Right lobe of liver (tissue), 6 donors: ENCODE measurements at regions not wholly inside any gene's neighbourhood (a gene's known extent, or its start where the extent isn't known, plus 50 kb on each side); places are given as distances from the start of the nearest gene placed in this dataset.
"Not testable (repeated sequence)": the region's sequence is repeated elsewhere in the genome, so short reads cannot be mapped to it uniquely, and the experiment has no call there.

ENCODE experiments used
- ATAC-seq, 4 donors: fragments of 200-7000 bp; cut with Tn5 transposase; one replicate each; pipeline ENCODE4 v1.9.1; 2020; ENCODE audit warnings: mild to moderate bottlenecking in 4 of 4, moderate library complexity in 4 of 4
- DNase-seq, 3 donors: peaks; one replicate each; pipeline ENCODE4 v3.0.0-alpha.2; 2020
- H3K27ac ChIP-seq, 3 donors: fragments of 200-600 bp; one replicate each; pipeline ENCODE4 v1.8.0; 2022
- H3K27me3 ChIP-seq, 2 donors: fragments of 200-600 bp; one replicate each; pipeline ENCODE4 v1.8.0; 2022
- H3K36me3 ChIP-seq, 4 donors: fragments of 200-600 bp; sonication (generic) in 1 of 4; one replicate each; pipeline versions ENCODE4 v1.5.1 to v1.8.0; 2017 to 2022; ENCODE audit warnings: control low read depth in 1 of 4
- H3K4me1 ChIP-seq, 4 donors: fragments of 200-600 bp; sonication (generic) in 1 of 4; one replicate each; pipeline versions ENCODE4 v1.5.1 to v1.8.0; 2017 to 2022; ENCODE audit warnings: control low read depth in 1 of 4
- H3K4me3 ChIP-seq, 3 donors: fragments of 200-600 bp; one replicate each; pipeline ENCODE4 v1.8.0; 2022
- H3K9me3 ChIP-seq, 4 donors: fragments of 200-600 bp; sonication (generic) in 1 of 4; one replicate each; pipeline versions ENCODE4 v1.5.1 to v1.8.0; 2017 to 2022; ENCODE audit warnings: control low read depth in 1 of 4
- POLR2A ChIP-seq: fragments of 450-650 bp; IDR thresholded peaks from one replicate; pipeline ENCODE4 v1.6.1; 2017; ENCODE audit warnings: antibody characterized with exemption, mild to moderate bottlenecking
- WGBS: methylation state at CpG from one replicate; pipeline ENCODE4 v1.1.6; 2018; ENCODE audit warnings: low coverage, low lambda C conversion rate; ENCODE audit not compliant: insufficient coverage; ENCODE audit errors: missing lambda C conversion rate; 5-methylcytosine and 5-hydroxymethylcytosine counted together
- intact Hi-C, 2 donors: fragments of 100-400 bp; cut with DNase I; formaldehyde crosslinking; loops; one replicate each; pipeline versions ENCODE4 v1.11.2 to v1.14.1; 2022
- TF ChIP-seq, protein P1 (sequence below), 4 donors: fragments of 200-600 bp in 3 of 4; fragments of 450-650 bp in 1 of 4; IDR thresholded peaks; one replicate each; pipeline versions ENCODE4 v1.5.1 to v1.8.0; 2016 to 2022; ENCODE audit warnings: antibody characterized with exemption in 4 of 4, mild to moderate bottlenecking in 2 of 4
- donor health status: DM: no; HTN: yes; CAD: no.
- donor health status: DM: no; HTN: no; CAD: no.
- donor health status: DM: no; HTN: no; CAD: no.
- donor health status: DM: no; HTN: yes; CAD: no.
- donor health status: DM: no; HTN: yes; CAD: no.

DNA sequence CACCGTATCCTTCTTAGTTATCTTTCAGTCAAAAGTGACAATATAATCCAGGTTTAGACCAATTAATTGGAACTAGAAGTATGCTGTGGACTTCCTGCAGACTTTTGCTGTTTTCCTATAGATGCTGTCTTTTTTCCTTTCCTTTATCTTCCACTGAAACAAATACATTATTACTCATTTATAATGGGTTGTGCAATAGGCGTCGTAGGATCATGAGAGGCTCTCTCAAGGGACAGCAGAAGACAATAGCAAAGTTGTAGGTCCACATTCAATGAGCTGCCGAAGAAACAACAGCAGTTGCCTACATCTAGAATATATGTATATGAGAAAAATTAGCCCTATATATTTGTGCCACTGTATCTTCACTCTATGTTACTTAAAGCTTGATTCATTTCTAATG, 371.6 kb downstream of the AMY1C start:
- DNase-seq (no peak), ATAC-seq (no peak)
- Histone ChIP-seq H3K4me3 (no peak overlapping the region), H3K9me3 (no peaks in the 10 kb centered on the region), H3K36me3 (no peaks in the 10 kb centered on the region), H3K27ac (no peak overlapping the region), H3K4me1 (no peaks in the 10 kb centered on the region), H3K27me3 (no peaks in the 10 kb centered on the region)
- TF ChIP-seq POLR2A: no peak
- TF ChIP-seq, protein P1, sequence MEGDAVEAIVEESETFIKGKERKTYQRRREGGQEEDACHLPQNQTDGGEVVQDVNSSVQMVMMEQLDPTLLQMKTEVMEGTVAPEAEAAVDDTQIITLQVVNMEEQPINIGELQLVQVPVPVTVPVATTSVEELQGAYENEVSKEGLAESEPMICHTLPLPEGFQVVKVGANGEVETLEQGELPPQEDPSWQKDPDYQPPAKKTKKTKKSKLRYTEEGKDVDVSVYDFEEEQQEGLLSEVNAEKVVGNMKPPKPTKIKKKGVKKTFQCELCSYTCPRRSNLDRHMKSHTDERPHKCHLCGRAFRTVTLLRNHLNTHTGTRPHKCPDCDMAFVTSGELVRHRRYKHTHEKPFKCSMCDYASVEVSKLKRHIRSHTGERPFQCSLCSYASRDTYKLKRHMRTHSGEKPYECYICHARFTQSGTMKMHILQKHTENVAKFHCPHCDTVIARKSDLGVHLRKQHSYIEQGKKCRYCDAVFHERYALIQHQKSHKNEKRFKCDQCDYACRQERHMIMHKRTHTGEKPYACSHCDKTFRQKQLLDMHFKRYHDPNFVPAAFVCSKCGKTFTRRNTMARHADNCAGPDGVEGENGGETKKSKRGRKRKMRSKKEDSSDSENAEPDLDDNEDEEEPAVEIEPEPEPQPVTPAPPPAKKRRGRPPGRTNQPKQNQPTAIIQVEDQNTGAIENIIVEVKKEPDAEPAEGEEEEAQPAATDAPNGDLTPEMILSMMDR (IDR thresholded peaks at IDR 0.05): no peak
- intact Hi-C loops: no loop called here
- 46% methylated on average over 4 of the region's 4 CpGs for WGBS

DNA sequence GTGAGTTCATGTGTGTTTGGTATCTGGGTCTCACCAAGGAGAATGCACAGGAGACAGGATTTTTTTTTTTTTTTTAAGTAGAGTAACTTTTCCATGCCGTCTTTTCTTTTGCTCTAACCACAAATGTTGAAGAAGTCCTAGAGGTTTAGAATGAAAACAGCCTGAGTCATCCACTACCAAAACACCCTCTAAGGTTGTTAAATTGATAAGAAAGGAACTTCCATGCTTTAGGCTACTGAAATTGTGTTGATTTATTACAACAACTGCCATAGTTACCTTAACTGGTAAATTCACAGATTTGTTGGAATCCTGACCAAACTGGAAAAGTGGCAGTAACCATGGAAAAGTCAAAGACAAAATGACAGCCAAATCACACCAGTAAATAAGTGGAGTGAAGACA, 375.6 kb downstream of the AMY1C start:
- ATAC-seq: no peak
- Histone ChIP-seq H3K27ac (no peak overlapping the region), H3K9me3 (no peaks in the 10 kb centered on the region), H3K36me3 (no peaks in the 10 kb centered on the region), H3K27me3 (no peaks in the 10 kb centered on the region), H3K4me1 (no peaks in the 10 kb centered on the region), H3K4me3 (no peak overlapping the region)
- intact Hi-C loops: no loop called here
- TF ChIP-seq, protein P1 (IDR thresholded peaks at IDR 0.05): no peak
- no peak for TF ChIP-seq POLR2A
- 5% methylated on average over 1 of the region's 1 CpG for WGBS
- no peak for DNase-seq

DNA sequence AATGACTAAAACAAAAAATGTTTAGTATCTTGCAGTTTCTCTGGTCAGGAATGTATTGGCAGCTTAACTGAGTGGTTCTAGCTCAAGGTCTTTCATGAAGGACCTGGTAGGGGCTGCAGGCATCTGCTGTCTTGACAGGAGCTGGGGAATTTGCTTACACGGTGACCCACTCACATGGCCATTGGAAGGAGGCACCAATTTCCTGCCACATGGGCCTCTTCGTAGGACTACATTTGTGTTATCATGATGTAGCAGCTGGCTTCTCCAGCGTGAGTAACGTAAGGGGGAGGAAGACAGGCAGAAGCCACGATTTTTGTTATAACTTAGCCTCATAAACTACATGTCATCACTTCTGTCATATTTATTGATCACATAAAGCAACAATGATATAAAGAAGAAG, 376.3 kb downstream of the AMY1C start:
- Histone ChIP-seq H3K4me3 (no peak overlapping the region), H3K27me3 (no peaks in the 10 kb centered on the region), H3K4me1 (no peaks in the 10 kb centered on the region), H3K27ac (no peak overlapping the region), H3K9me3 (no peaks in the 10 kb centered on the region), H3K36me3 (no peaks in the 10 kb centered on the region)
- no peak for DNase-seq
- WGBS: 40% methylated on average over 5 of the region's 5 CpGs
- TF ChIP-seq, protein P1 (IDR thresholded peaks at IDR 0.05): no peak
- intact Hi-C loops: no loop called here
- no peak for ATAC-seq

DNA sequence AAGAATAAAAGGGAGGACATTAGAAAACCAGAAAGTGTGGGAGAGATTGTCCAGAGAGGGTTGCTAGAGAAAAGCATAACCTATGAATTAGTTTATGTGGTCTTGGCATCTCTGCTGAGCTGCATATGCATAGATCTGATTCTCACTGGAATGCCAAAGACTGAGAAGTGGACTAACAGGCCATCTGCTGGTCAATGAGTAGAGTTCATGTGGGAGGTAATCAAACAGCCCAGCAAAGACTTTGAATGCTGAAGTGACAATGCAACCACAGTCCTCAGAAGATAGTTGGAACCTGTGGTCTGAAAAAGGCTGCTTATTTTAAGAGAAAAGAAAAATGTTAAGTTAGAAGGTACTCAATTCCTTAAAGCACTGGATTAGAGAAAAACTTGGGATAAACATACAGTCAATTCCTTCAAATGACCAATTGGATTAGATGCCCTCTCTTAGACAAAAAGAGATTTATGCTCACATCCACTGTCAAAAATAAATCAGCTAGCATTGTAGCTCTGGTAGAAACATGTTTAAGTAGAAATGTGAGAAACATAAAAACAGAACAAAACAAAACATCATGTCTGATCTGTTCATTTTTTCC, 382.8 kb downstream of the AMY1C start:
- no peaks in the 10 kb centered on the region for H3K36me3 ChIP-seq
- no peak overlapping the region for H3K4me3 ChIP-seq
- no peak overlapping the region for H3K27ac ChIP-seq
- intact Hi-C loops: no loop called here
- no peaks in the 10 kb centered on the region for H3K4me1 ChIP-seq
- ATAC-seq (peak; percentile 42 to 57 (median 54)), DNase-seq (no peak)
- no peaks in the 10 kb centered on the region for H3K9me3 ChIP-seq
- no peaks in the 10 kb centered on the region for H3K27me3 ChIP-seq
- TF ChIP-seq, protein P1 (IDR thresholded peaks at IDR 0.05): peak; percentile 23 to 35 (median 32)
- no peak for TF ChIP-seq POLR2A

DNA sequence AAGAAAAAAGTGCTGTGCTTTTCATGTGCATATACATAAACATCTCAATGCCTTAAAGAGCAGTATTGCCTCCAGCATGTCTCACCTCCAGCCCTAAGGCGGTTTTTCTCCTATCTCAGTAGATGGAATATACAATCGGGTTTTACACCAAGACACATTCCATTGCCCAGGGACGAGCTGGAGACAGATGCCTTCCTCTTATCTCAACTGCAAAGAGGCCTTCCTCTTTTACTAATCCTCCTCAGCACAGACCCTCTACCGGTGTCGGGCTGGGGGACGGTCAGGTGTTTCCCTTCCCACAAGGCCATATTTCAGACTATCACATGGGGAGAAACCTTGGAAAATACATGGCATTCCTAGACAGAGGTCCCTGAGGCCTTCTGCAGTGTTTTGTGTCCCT, 385.3 kb downstream of the AMY1C start:
- H3K27ac ChIP-seq, DNase-seq, H3K36me3 ChIP-seq, H3K4me3 ChIP-seq, H3K27me3 ChIP-seq, intact Hi-C loops, H3K9me3 ChIP-seq, ATAC-seq, H3K4me1 ChIP-seq: not testable (repeated sequence)
- 28% methylated on average over 6 of the region's 6 CpGs for WGBS
